NCI-H748 treated with DMSO at 0.1 percent for 48 hours (cell line): ENCODE measurements at regions not wholly inside any gene's neighbourhood (a gene's known extent, or its start where the extent isn't known, plus 50 kb on each side); places are given as distances from the start of the nearest gene placed in this dataset.
A peak's percentile ranks its signal among the peaks of the same experiment; 100 is the strongest.

Source experiments
- DNase-seq: peaks from one replicate; lab custom pipeline; 2025; lab: John Stamatoyannopoulos, UW

DNA sequence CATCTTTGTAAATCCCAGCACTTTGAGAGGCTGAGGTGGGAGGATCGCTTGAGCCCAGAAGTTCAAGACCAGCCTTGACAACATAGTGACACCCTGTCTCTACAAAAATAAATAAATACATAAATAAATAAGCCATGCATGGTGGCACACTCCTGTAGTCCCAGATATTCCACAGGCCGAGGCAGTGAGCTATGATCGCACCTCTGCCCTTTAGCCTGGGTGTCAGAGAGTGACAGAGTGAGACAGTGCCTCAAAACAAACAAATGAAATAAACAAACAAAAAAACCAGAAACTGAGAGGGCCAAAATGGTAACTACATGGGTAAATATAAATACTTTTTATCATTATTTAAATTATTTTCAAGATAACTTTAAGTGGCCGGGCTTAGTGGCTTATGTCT, 445.4 kb downstream of the ZIC1 start:
- DNase-seq, result no peak

DNA sequence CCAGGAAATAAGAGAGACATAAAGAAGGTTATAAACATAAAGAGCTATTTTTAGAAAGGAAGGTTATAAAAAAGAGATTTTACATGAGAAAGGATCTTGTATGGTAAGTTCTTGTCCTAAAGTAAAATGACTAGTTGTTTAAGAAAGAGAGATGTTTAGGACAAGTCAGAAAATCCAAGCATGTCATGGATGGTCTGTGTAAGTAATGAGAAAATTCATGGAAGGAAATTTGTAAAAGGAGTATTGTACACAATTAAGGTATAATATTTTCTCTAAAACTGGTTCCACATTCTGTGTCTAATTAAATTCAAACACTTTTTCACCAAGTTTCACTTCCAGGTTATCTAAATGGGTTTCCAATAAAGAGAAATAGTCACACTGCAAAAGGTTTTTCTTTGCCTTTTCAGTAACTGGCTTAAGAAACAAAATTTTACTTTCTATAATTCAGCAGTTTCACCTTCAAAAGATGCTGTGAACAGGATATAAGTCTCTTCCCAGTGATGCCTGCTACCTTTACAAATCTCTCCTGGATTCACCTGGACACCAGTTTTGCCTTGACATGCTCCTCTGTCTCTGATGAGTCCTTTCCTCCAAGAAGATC, 455.7 kb downstream of the ZIC1 start:
- no peak for DNase-seq

DNA sequence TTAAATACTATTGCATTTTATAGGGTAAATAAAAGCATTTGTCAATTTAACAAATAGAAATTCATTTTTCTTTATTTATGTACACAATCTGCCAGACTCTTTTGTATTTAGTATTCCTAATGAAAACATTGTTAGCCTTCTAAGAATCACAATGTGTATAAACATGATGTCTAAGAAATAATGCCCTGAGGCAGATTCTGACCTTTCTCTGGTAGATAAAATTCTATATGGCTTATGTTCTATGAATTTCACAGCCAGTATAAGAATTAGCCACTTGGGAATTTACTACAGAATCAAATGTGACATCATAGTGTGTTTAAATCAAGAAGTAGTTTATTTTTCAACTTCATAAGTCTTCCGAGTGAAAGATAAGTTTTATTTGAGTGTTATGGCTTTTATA, 457.4 kb downstream of the ZIC1 start:
- DNase-seq, result no peak

DNA sequence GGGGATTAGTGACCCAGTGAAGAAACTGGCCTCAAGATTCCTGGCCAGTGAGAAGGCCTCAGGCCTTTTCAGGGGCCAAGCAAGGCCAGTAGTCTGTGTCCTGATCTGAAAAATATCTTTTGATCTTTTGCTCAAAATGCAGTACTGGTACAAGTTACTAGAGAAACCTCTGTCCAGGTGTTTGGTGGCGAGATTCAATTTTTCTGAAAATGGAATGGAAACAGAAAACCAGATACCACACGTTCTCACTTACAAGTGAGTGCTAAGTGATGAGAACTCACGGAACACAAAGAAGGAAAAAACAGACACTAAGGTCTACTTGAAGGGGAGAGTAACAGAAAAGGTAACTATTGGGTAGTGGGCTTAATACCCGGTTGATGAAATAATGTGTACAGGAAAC, 463.4 kb downstream of the ZIC1 start:
- no peak for DNase-seq

DNA sequence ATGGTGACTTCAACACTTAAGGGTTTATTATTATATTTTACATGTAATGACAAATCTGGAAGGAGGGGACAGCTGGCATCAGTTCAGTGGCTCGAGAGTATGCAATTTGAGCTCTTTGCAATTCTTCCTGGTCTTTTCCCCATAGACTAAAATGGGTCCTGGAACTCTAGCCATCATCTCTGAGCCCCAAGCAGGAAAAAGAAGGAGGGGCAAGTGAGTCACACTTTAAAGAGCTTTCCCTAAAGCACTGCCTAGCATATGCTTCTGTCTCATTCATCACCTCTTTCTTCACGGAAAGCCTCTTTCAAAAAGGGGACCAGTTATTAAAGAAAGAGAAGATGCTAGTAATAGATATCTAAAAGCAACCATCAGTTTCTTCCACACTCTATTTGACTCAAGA, 466.3 kb downstream of the ZIC1 start:
- no peak for DNase-seq

DNA sequence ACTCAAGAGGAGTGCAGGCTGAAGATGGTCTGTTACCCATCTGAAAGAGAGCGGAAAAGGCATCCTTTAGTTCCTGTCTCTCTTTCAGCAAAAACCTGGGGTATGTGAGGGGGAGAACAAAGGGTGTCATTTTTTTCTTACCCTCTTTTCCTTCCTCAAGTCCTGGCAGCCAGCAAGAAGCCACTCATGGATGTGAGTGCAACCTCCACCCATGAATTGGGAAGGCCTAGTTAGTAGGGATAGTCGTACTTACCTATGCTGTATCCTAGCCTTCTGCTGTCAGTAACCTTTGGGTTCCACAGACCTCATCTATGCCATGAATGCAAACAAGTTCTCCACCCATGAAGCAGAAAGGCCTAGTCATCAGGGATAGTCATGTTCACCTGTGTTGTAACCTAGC, 472.8 kb downstream of the ZIC1 start:
- no peak for DNase-seq

DNA sequence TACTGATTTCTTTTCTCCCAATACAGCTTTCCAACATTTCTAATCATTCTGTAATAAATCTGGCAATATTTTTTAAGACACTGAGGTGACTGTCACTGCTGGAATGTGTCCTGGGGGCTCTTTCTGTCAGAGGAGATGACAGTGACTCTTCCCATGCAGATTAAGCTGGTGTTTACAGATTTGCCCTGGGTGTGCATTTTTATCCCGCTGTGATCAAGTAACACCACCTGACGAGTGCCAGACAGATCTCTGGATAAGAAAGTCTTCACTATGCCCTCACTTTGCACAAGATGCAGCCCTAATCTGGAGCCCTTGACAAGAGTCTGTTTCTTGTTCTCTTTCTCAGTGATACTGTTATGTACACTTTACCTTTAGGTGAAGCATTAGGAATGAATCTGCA, 477.7 kb downstream of the ZIC1 start:
- DNase-seq, result no peak

DNA sequence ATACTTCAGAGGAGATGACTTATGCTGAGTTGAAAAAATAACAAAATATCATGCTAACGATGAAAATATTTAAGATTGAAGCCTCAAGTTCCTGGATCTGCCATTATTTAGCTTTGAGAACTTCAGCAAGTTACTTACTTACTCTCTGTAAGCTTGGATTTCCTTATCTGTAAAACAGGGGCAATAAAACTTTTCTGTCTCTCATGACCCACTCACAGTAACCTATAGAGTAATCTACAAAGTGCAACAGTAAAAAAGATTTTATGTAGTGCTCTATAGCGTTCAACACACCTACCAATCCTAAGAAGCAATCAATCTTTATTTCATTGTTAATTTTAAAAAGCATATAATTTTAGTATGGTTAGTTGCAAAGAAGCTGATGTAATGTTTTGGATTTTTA, 478.6 kb downstream of the ZIC1 start:
- no peak for DNase-seq

DNA sequence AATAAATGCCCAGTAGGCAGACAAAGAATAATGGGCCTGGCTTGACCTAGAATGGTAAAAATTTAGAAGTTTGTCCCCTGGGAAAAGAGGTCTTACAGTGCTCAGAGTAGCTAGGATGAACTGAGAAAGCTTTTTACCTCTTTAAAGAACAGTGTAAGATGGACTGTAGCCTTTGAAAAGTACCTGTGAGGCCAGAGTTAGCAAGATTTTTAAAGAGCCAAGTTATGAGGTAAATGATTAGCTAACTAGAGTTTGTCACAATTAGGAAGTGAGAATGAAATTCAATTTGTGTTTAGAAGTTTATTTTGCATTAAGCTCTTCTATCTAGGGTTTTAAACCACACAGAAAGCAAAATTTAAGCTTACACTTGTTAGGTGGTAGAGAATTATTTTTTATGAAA, 480.9 kb downstream of the ZIC1 start:
- DNase-seq, result no peak

DNA sequence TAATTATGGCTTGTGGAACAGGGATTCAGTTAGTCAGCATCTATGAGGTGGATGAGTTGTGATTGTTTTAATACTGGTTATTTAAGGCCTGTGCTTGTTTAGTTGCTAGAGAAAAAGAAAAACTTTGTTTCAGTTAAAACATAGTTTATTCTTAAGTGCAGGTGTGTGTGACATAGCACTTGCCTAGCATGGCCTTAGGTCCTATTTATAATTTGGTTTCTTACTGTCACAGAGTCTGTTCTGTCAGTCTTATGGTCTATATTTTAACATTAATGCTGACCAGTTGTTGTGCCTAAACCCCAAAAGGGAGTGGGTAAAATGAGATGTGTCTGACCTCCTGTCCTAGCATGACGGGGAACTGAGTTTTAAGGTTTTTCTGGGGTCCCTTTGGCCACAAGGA, 486.3 kb downstream of the ZIC1 start:
- no peak for DNase-seq

DNA sequence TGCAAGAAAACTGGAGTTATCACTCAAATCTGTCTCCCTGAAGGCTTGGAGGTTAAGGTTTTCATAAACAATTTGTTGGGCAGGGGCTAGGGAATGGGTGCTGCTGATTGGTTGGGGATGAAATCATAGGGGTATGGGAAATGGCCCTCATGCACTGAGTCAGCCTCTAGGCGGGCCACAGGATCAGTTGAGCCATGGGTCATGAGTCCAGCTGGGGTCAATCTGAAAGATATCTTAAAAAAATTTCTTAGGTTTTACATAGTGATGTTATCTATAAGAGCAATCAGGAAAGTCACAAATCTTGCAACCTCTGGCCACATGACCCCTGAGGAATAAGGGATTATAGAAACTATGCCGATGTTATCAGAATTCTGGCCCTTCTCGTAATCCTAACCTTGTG, 491.7 kb downstream of the ZIC1 start:
- no peak for DNase-seq

DNA sequence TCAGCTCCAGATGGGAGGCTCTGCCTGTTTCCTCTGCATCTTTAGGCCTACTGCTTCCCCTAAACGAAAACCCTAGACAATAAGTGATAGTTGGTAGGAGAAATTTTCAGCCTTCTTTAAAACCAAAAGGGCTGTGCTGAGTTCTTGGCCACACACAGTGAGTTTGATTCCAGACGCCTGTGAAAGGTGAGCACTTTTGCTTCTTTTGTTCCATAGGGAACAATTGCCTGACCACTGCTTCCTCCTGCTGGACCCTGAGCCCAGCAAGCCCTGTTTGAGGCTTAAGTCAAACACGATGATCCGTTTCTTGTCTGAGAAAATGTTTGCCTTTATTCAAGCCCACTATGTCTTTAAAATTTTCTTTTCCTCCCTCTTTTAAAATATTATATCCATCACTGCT, 493.9 kb downstream of the ZIC1 start:
- DNase-seq, result no peak

DNA sequence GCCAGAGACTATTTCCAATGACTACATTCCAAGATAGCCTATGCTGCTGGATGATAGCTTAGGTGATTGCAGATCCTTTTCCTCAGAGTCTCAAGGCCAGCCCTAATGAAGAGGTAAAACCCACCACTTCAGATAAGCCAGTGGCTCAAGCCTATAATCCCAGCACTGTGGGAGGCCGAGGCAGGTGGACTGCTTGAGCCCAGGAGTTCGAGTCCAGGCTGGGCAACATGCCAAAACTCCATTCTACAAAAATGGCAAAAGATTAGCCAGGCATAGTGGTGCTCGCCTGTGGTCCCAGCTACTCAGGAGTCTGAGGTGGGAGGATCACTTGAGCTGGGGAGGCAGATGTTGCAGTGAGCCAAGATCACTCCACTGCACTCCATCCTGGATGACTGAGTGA, 495.3 kb downstream of the ZIC1 start:
- DNase-seq, result no peak

DNA sequence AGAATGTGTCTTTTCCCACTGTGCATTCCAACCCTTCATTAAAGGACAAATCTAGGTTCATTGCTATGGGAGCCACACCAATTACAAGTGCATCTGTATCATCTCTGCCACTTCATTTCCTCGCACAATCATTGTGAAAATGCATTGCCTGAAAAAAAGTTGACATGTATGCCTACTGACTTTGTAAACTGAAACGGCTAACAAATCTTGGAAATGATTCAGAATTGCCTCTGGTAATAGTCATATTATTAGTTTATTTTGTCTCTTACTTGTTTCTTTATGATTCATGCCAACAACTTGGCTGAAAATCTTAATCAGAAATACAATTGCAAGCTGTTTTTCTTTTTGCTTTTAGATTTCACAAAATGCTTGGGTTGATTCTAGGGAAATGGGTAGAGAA, 497.1 kb downstream of the ZIC1 start:
- no peak for DNase-seq

DNA sequence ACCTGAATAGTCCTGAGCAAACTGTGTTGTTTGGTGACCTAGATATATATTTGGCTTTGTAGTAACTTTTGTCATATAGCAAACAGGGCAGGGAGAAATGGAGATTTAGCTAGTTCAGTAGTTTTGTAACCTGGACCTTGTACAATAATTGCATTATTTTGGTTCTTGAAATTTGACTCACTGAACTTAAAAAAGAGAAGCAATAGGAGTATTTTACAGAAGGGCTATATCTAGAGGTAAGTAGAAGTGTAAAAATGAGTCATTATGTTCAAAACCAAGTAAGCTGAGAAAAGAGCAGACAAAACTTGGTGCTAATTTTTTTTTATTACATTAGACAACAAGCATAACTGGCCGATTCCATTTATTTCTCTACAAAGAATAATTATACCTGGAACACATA, 505.4 kb downstream of the ZIC1 start:
- no peak for DNase-seq

DNA sequence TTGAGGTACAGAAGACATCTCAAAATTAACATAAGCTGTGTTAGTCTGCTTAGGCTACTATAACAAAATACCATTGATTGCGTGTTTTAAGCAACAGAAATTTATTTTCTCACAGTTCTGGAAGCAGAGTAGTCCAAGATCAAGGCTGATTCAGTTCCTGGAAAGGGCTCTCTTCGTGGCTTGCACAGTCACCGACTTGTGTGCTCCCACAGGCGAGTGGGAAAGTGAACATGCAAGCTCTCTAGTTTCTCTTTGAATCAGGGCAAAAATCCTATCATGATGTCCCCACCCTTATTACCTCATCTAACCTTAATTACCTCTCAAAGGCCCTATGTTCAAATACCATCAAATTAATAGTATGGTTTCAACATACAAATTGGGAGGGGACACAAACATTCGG, 505.9 kb downstream of the ZIC1 start:
- DNase-seq, result no peak

DNA sequence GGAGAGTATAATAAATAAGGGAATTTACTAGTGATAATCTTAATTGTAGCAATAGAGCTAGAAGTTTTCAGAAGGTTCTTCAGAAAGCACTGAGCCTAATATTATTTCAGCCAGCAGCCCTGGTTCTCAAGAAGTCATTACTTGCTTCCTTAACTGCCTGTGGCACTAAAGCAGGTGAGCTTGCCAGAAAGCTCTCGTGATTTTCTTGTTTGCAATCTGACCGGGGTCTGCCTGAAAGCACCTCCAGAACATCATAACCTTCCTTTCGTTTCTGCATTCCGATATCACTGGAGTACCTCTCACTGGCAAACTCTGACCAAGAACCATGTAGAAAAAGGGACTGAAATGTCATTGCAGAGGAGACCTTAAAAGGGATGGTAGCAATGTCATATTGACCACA, 510.3 kb downstream of the ZIC1 start:
- DNase-seq, result no peak

DNA sequence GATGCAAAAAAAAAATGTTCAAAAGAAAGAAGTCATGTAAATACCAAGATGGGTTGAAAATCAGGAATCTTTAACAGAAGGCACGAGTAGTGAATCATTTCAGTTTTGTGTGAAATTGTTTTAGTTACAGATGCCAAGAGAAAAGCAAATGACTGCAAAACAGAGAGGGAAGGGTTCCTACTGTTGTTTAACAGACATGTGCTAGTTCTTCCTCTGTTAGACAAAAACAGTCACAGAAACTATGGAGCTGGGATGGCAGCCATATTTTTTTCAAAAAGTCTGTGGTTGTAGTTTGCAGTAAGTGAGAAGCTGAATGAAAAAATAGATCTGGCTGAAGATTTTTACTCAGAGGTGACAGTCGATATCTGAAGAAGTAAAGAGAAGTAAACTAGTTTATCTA, 511.9 kb downstream of the ZIC1 start:
- DNase-seq, result no peak

DNA sequence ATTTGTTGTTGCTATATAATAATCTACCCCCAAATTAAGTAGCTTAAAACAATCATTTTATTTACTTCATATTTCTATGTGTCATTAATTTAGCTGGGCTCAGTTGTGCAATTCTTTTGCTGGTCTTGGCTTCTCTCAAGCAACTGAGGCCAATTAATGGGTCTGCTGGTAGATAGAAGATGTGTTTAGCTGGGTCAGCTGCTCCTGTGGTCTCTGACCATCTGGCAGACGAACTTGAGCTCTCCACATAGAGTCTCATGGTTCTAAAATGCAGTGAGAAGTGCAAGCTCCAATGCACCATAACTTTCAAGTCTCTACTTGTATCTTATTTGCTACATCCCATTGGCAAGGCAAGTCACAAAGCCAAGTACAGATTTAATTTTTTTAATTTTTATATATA, 515.6 kb downstream of the ZIC1 start:
- DNase-seq, result no peak

DNA sequence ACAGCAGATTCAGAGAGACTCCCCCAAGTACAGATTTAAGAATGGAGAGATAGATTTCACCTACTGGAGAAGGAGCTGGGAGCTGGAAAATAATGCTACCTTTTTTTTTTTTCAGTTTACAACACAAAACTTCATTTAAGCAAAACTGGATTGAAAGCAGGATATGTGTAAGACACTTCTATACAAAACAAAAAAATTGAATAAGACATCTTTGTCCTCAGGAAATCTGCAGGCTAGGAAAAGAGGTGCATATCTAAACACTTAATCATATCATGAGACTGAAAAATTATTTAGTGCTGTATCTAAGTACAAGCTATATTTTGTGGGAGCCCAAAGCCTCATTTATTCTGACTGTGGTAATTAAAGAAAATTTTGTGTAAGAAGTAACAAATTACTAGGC, 516.1 kb downstream of the ZIC1 start:
- DNase-seq, result no peak

DNA sequence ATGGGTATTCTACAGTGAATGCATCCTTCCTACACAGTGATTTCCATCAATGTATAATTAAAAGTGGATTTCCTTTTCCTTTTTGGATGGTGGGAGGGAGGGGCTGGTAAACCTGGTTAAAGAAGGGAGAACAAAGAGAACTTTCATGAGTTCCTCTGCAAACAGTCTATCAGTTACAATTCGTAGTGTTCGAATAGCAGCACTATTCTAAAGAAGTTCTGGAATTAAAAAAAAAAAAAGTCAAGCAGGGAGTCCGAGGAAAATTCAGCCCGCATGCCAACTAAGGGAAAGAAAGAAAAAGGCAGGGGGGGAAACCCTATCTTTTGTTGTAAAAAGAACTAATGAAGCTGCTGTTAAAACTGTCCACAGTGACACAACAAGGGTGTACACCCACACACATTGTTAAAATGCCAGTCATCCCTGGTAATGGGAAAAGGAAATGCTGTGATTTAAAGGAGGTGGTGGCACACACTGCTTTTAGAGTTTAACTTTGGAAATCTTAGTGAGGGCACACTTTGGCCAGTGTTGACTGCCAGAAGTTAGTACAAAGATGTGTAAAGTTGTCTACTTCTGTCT, 521.2 kb downstream of the ZIC1 start:
- DNase-seq, result no peak

DNA sequence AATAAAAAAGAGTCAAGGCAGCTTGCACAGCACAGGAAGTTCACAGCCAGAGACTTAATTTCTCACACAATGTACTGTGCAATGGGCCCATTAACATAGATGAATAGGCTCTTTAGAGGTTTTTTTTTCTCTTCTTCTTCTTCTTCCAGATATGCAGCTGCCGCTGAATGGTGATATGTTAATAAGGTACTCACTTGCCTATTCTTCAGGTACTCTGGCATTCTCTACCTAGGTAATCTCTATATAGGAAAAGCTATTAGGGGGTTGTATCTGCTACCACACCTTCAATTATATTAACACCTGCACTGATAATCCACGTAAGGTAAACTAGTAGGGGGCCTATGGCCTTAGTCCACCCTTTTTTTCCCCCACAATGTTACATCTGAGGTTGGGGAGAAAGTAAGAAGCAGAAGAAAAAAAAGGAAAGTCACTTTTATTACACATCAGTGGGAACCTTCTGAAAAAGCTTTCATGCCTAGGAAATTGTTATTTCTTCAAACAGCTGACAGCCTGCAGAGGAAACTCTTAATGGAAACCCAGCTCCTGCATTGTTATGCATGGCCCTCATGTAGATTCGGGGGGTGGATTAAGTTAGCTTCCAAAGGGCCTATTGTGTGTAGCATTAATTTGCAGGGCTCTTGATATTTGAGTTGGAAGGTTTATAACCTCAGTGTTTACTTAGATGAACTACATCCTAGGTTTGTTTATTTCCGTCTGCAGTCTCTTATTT, 525.5 kb downstream of the ZIC1 start:
- DNase-seq, result peak; percentile 73

DNA sequence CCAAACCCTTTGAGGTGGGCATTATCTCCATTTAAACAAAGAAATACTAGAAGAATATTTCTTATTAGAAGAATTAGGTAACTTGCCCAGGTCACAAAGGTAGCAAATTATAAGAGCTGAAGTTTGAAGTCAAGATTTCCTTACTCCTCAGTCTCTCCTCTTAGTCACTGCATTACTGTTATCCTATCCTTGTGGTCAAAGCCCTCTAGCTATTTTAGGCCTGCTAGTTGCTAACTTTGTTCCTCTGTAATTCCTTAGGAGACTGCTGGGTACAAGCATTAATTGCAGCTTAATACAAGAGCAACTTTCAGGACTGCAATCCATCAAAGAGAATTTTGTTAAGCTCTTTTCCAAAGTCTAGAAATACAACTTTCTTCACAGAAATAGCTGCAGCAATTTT, 528.2 kb downstream of the ZIC1 start:
- DNase-seq, result no peak

DNA sequence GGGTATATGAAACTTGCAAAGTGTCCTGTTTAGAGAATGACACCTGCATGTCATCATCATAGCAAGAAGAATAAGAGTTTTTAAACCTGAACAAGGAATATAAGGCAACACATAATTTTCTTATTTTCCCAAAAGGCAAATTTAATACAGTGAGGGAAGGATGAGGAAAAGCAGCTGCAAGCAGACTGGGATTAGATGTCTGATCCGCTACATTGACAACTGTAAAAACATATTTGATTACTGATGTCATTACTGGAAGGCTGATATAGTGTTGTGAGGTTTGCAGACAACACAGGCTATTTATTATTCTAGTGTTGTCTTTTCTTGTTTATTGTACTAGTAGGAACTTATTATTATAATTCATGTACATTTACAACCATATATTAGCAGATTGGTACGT, 528.7 kb downstream of the ZIC1 start:
- no peak for DNase-seq
